Prostate gland (tissue), 2 donors: ENCODE measurements at regions not wholly inside any gene's neighbourhood (a gene's known extent, or its start where the extent isn't known, plus 50 kb on each side); places are given as distances from the start of the nearest gene placed in this dataset.

Experiments used
- DNase-seq: peaks from one replicate; pipeline ENCODE4 v3.0.0-alpha.2; 2019; ENCODE audit warnings: low spot score
- H3K27ac ChIP-seq, 2 donors: fragments of 200-600 bp; sonication (generic); 2 replicates each; pipeline ENCODE4 v1.5.1; 2017 to 2019
- H3K27me3 ChIP-seq: fragments of 200-600 bp; sonication (generic); replicated peaks from 2 replicates; pipeline ENCODE4 v1.5.1; 2019; ENCODE audit not compliant: insufficient read depth
- H3K36me3 ChIP-seq, 2 donors: fragments of 200-600 bp; sonication (generic); 1 replicate in 1 of 2; 2 replicates in 1 of 2; pipeline versions ENCODE4 v1.5.1 to v1.8.1; 2017 to 2019
- H3K4me1 ChIP-seq: fragments of 200-600 bp; sonication (generic); replicated peaks from 2 replicates; pipeline ENCODE4 v1.5.1; 2019
- H3K4me3 ChIP-seq, 2 donors: fragments of 200-600 bp; sonication (generic); 2 replicates each; pipeline ENCODE4 v1.5.1; 2017 to 2019
- H3K9me3 ChIP-seq: fragments of 200-600 bp; sonication (generic); 2 replicates; pipeline ENCODE4 v1.5.1; 2017
- POLR2A ChIP-seq: fragments of 450-650 bp; IDR thresholded peaks from one replicate; pipeline ENCODE4 v1.6.1; 2016; ENCODE audit warnings: antibody characterized with exemption, mild to moderate bottlenecking
- POLR2AphosphoS5 ChIP-seq: sonication (generic); formaldehyde crosslinking; IDR thresholded peaks from one replicate; pipeline ENCODE4 v1.6.1; 2017; ENCODE audit warnings: antibody characterized with exemption
- WGBS: methylation state at CpG from one replicate; pipeline ENCODE4 v1.1.5; 2018; 5-methylcytosine and 5-hydroxymethylcytosine counted together
- intact Hi-C: fragments of 100-400 bp; cut with DNase I; formaldehyde crosslinking; loops from one replicate; pipeline ENCODE4 v1.14.2; 2022
- TF ChIP-seq, protein P1 (sequence below), 4 experiments: fragments of 200-600 bp in 2 of 4; fragments of 450-650 bp in 2 of 4; sonication (generic) in 2 of 4; IDR thresholded peaks; 1 replicate in 3 of 4; 2 replicates in 1 of 4; pipeline ENCODE4 v1.5.1; 2016 to 2019; ENCODE audit warnings: antibody characterized with exemption in 4 of 4, mild to moderate bottlenecking in 2 of 4, moderate library complexity in 2 of 4

DNA sequence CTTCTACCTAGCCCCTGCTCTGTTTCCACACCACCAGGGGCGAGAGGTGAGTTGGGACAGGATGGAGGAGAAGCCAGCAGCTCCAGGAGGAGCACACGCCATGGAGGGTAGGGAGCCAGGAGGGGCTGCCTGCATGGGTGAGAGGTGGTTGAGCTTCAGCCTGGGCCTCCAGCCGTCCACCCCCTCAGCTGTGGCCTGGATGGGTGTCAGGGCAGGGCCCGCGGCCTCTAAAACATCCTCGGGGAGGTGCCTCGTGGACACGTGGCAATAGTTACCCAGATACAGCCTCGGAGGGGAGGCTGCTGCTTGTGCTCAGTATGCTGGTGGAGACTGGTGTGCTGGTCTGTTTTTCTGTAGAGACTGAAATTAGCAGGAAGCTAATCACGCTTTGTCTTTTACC lies 104.7 kb upstream of the GSE1 start:
- Histone ChIP-seq H3K27ac (no peak overlapping the region), H3K36me3 (no peaks in the 10 kb centered on the region), H3K9me3 (no peaks in the 10 kb centered on the region), H3K4me3 (no peak overlapping the region), H3K4me1 (no peaks in the 10 kb centered on the region), H3K27me3 (no peaks in the 10 kb centered on the region)
- TF ChIP-seq POLR2AphosphoS5: no peak
- TF ChIP-seq, protein P1, sequence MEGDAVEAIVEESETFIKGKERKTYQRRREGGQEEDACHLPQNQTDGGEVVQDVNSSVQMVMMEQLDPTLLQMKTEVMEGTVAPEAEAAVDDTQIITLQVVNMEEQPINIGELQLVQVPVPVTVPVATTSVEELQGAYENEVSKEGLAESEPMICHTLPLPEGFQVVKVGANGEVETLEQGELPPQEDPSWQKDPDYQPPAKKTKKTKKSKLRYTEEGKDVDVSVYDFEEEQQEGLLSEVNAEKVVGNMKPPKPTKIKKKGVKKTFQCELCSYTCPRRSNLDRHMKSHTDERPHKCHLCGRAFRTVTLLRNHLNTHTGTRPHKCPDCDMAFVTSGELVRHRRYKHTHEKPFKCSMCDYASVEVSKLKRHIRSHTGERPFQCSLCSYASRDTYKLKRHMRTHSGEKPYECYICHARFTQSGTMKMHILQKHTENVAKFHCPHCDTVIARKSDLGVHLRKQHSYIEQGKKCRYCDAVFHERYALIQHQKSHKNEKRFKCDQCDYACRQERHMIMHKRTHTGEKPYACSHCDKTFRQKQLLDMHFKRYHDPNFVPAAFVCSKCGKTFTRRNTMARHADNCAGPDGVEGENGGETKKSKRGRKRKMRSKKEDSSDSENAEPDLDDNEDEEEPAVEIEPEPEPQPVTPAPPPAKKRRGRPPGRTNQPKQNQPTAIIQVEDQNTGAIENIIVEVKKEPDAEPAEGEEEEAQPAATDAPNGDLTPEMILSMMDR (IDR thresholded peaks at IDR 0.05): no peak
- no peak for TF ChIP-seq POLR2A
- WGBS: 94% methylated on average over 10 of the region's 10 CpGs
- no peak for DNase-seq
- intact Hi-C loops: loop anchor here (10.0 kb wide), 1 partner anchor 206 kb away; no protein-coding TSS in a partner anchor

DNA sequence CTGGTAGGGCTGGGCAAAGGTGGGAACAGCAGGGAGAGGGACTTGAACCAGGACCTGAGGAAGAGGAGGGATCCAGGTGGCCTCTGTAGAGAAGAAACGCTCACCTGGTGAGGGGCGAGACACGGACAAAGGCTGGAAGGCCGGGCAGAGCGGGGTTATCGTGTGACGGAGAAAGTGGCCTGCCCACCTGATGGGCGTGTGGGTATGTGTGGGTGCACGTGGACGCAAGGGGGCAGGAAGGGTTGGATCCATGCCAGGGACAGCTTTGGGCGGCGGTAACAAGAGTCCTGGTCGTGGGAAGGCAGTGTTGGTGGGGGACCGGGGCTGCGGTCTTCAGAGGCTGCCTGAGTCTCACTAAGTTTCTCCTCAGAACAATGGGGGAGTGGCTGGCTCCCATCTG lies 104.1 kb upstream of the GSE1 start:
- H3K4me1 ChIP-seq: no peaks in the 10 kb centered on the region
- DNase-seq: no peak
- H3K27ac ChIP-seq: no peak overlapping the region
- intact Hi-C loops: loop anchor here (10.0 kb wide), 1 partner anchor 206 kb away; no protein-coding TSS in a partner anchor
- no peaks in the 10 kb centered on the region for H3K36me3 ChIP-seq
- no peaks in the 10 kb centered on the region for H3K27me3 ChIP-seq
- H3K4me3 ChIP-seq: no peak overlapping the region
- TF ChIP-seq, protein P1 (IDR thresholded peaks at IDR 0.05): no peak
- WGBS: 79% methylated on average over 15 of the region's 15 CpGs
- H3K9me3 ChIP-seq: no peaks in the 10 kb centered on the region

DNA sequence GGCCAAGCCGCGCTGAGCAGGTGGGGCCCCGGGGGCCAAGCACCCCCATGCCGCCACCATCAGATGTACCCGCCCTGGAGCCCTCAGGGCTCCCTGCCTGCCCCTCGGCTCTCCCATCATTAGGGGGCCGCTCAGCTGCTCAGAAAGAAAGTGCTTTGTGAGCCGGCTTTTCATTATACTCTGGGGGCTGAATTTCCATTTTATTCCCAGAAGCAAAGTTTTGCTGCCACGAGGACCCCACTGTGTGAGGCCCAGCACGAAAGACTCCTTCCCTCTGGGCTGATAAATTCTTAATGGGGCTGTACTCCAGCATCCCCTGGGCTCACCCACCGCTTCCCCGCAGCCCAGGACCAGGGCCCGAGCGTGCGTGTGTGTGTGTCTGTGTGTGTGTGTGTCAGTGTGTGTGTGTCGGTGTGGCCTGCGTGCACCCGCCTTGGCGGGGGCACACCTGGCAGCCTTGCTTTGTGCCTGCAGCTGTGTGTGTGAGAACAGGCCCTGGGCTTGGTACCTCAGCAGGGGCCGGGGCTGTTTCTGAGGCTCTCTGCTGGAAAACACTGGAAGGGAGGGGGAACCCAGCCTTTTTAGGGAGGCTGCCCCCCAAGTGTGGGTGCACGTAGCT lies 103.0 kb upstream of the GSE1 start:
- Histone ChIP-seq H3K36me3 (no peaks in the 10 kb centered on the region), H3K4me1 (peaks cover 9% of the 10 kb centered on the region), H3K4me3 (no peak overlapping the region), H3K9me3 (no peaks in the 10 kb centered on the region), H3K27ac (no peak overlapping the region), H3K27me3 (no peaks in the 10 kb centered on the region)
- intact Hi-C loops: loop anchor here (10.0 kb wide), 1 partner anchor 75 kb away; no protein-coding TSS in a partner anchor
- TF ChIP-seq, protein P1 (IDR thresholded peaks at IDR 0.05): no peak
- TF ChIP-seq POLR2A: no peak
- TF ChIP-seq POLR2AphosphoS5: no peak
- DNase-seq: no peak
- WGBS: 90% methylated on average over 16 of the region's 21 CpGs

DNA sequence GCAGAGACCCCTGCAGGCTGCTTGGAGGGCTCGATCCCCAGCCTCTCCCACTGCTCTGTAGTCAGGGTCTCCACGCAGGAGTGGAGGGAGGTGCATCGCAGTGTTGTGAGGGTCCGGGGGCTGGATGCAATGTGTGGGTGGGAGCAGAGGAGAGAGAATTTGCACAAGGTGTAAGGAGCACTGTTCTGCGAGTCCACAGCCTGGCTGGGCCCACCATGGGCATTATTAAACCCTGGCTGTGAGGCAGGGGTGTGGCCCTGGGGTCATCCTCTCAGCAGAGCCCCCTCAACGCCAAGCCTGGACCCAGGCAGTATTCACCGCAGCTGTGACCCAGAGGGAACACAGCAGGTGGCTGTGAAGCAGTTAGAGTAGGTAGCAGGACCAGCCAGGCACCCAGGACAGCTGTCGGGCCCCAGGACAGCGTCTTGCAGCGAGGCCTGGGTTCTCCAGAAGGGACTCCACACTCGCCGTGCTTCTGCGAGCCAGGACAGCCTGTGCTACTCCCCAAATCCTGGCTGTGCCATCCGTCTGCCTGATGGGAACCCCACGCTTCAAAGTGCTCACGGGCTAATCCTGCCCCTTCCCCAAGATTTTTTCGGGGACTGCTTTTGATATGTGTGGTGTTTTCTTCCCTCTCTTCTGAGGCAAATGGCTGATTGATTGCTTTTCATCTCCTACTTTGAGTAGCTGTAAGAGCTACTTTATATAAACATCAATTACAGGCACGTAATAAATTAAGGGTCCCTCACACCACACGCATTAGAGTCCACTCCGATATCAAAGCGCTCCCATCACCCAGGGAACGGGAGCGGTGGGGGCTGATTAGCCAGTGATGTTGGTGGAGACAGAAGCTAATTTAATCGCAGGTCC lies 100.9 kb upstream of the GSE1 start:
- TF ChIP-seq, protein P1 (IDR thresholded peaks at IDR 0.05): no peak
- TF ChIP-seq POLR2A (no peak), POLR2AphosphoS5 (no peak)

More for the DNA sequence above, 100.9 kb upstream of the GSE1 start:
- Histone ChIP-seq H3K27me3 (no peaks in the 10 kb centered on the region), H3K36me3 (no peaks in the 10 kb centered on the region), H3K27ac (no peak overlapping the region), H3K4me1 (peaks cover 10% of the 10 kb centered on the region), H3K9me3 (no peaks in the 10 kb centered on the region), H3K4me3 (no peak overlapping the region)
- intact Hi-C loops: loop anchor here (10.0 kb wide), 1 partner anchor 77 kb away; no protein-coding TSS in a partner anchor
- WGBS: 92% methylated on average over 24 of the region's 24 CpGs
- DNase-seq: no peak
